ENCODE measurements at regions not wholly inside any gene's neighbourhood (a gene's known extent, or its start where the extent isn't known, plus 50 kb on each side); places are given as distances from the start of the nearest gene placed in this dataset.

GRCh38 chr20:58155148-58155925, 73.1 kb downstream of the ANKRD60 start:
- Histone ChIP-seq H3K4me3 (no peak overlapping the region), H3K36me3 (ENCODE audit: control insufficient read depth in 4 of 4, insufficient read depth in 4 of 4, low read length in 4 of 4) (no peaks in the 10 kb centered on the region), H3K9me3 (ENCODE audit: control insufficient read depth in 4 of 4, insufficient read depth in 3 of 4, low read length in 3 of 4) (peaks cover 0 to 2% (median 0%) of the 10 kb centered on the region in 4 donors), H3K4me1 (ENCODE audit: control insufficient read depth in 5 of 5, insufficient read depth in 5 of 5, low read length in 5 of 5) (peaks cover 0 to 3% (median 0%) of the 10 kb centered on the region in 5 donors), H3K27ac (ENCODE audit: low read depth in 1 of 2, low read length in 1 of 2) (no peak overlapping the region), H3K27me3 (ENCODE audit: control insufficient read depth in 3 of 3, insufficient read depth in 3 of 3, low read length in 2 of 3) (peaks cover 0 to 19% (median 3%) of the 10 kb centered on the region in 3 donors), H3K9ac (ENCODE audit: insufficient read depth in 1 of 2, low read length in 2 of 2) (no peak overlapping the region)
- no peak for DNase-seq
- 78% methylated on average over 13 of the region's 13 CpGs for WGBS, 2 donors
- ATAC-seq (ENCODE audit: insufficient read depth, low FRiP score), result no peak
- no peak for TF ChIP-seq CTCF (IDR thresholded peaks at IDR 0.05; ENCODE audit: control extremely low read depth, extremely low read depth)

GRCh38 chr20:58154113-58154512, 74.3 kb downstream of the ANKRD60 start:
- no peak for DNase-seq
- no peak for ATAC-seq (ENCODE audit: insufficient read depth, low FRiP score)
- no peak for TF ChIP-seq CTCF (IDR thresholded peaks at IDR 0.05; ENCODE audit: control extremely low read depth, extremely low read depth)
- Histone ChIP-seq H3K4me3 (no peak overlapping the region), H3K4me1 (ENCODE audit: control insufficient read depth in 5 of 5, insufficient read depth in 5 of 5, low read length in 5 of 5) (peaks cover 0 to 3% (median 0%) of the 10 kb centered on the region in 5 donors), H3K27me3 (ENCODE audit: control insufficient read depth in 3 of 3, insufficient read depth in 3 of 3, low read length in 2 of 3) (peaks cover 0 to 29% (median 6%) of the 10 kb centered on the region in 3 donors), H3K9me3 (ENCODE audit: control insufficient read depth in 4 of 4, insufficient read depth in 3 of 4, low read length in 3 of 4) (peaks cover 0 to 2% (median 0%) of the 10 kb centered on the region in 4 donors), H3K27ac (ENCODE audit: low read depth in 1 of 2, low read length in 1 of 2) (no peak overlapping the region), H3K36me3 (ENCODE audit: control insufficient read depth in 4 of 4, insufficient read depth in 4 of 4, low read length in 4 of 4) (no peaks in the 10 kb centered on the region), H3K9ac (ENCODE audit: insufficient read depth in 1 of 2, low read length in 2 of 2) (no peak overlapping the region)
- 88 to 100% methylated on average over 1 of the region's 1 CpG for WGBS, 2 donors

GRCh38 chr20:58153121-58153520, 75.3 kb downstream of the ANKRD60 start:
- ATAC-seq (ENCODE audit: insufficient read depth, low FRiP score) (no peak), DNase-seq (no peak)
- peaks cover 0 to 3% (median 0%) of the 10 kb centered on the region in 5 donors for H3K4me1 ChIP-seq (ENCODE audit: control insufficient read depth in 5 of 5, insufficient read depth in 5 of 5, low read length in 5 of 5)
- no peak overlapping the region for H3K9ac ChIP-seq (ENCODE audit: insufficient read depth in 1 of 2, low read length in 2 of 2)
- H3K27me3 ChIP-seq (ENCODE audit: control insufficient read depth in 3 of 3, insufficient read depth in 3 of 3, low read length in 2 of 3), result peaks cover 0 to 36% (median 6%) of the 10 kb centered on the region in 3 donors
- no peaks in the 10 kb centered on the region for H3K36me3 ChIP-seq (ENCODE audit: control insufficient read depth in 4 of 4, insufficient read depth in 4 of 4, low read length in 4 of 4)
- H3K27ac ChIP-seq (ENCODE audit: low read depth in 1 of 2, low read length in 1 of 2), result no peak overlapping the region
- no peak for TF ChIP-seq CTCF (IDR thresholded peaks at IDR 0.05; ENCODE audit: control extremely low read depth, extremely low read depth)
- peaks cover 0 to 2% (median 0%) of the 10 kb centered on the region in 4 donors for H3K9me3 ChIP-seq (ENCODE audit: control insufficient read depth in 4 of 4, insufficient read depth in 3 of 4, low read length in 3 of 4)
- 58 to 59% methylated on average over 11 of the region's 11 CpGs for WGBS, 2 donors
- H3K4me3 ChIP-seq, result no peak overlapping the region

Data from lung (tissue), 11 donors.